SK-N-SH treated with all-trans-retinoic acid at 6 μM for 48 hours (cell line): ENCODE measurements at regions not wholly inside any gene's neighbourhood (a gene's known extent, or its start where the extent isn't known, plus 50 kb on each side); places are given as distances from the start of the nearest gene placed in this dataset.

Experiments
- ISL1 ChIP-seq: fragments of 250-450 bp; sonication (Bioruptor Pico); IDR thresholded peaks from 2 replicates; pipeline ENCODE4 v2.1.2; 2022; ENCODE audit warnings: mild to moderate bottlenecking, moderate library complexity
- PPARA ChIP-seq: fragments of 250-450 bp; sonication (Bioruptor Pico); IDR thresholded peaks from 2 replicates; pipeline ENCODE4 v1.5.0; 2020; ENCODE audit warnings: mild to moderate bottlenecking, borderline replicate concordance
- SNAI2 ChIP-seq: fragments of 250-450 bp; sonication (Bioruptor Pico); IDR thresholded peaks from 2 replicates; pipeline ENCODE4 v1.5.0; 2020; ENCODE audit warnings: mild to moderate bottlenecking, moderate library complexity
- TCF4 ChIP-seq: fragments of 250-450 bp; sonication (Bioruptor Pico); IDR thresholded peaks from 2 replicates; pipeline ENCODE4 v1.8.0; 2021; ENCODE audit warnings: mild to moderate bottlenecking, moderate library complexity, borderline replicate concordance
- TOX ChIP-seq: fragments of 250-450 bp; sonication (Bioruptor Pico); IDR thresholded peaks from 2 replicates; pipeline ENCODE4 v1.8.0; 2021; ENCODE audit warnings: mild to moderate bottlenecking, moderate library complexity, borderline replicate concordance
- ZFP3 ChIP-seq: fragments of 250-450 bp; sonication (Bioruptor Pico); IDR thresholded peaks from 2 replicates; pipeline ENCODE4 v1.5.0; 2020; ENCODE audit warnings: mild to moderate bottlenecking, moderate library complexity
- ZNF8 ChIP-seq: fragments of 450-650 bp; formaldehyde crosslinking; IDR thresholded peaks from 2 replicates; pipeline ENCODE4 v1.5.0; 2020; ENCODE audit warnings: mild to moderate bottlenecking, moderate library complexity
- TF ChIP-seq, protein P1 (sequence below): fragments of 250-450 bp; sonication (Bioruptor Pico); IDR thresholded peaks from 2 replicates; pipeline ENCODE4 v1.8.0; 2021; ENCODE audit warnings: low read depth, mild to moderate bottlenecking, moderate library complexity, borderline replicate concordance
- TF ChIP-seq, protein P2 (sequence below): fragments of 250-450 bp; sonication (Bioruptor Pico); IDR thresholded peaks from 2 replicates; pipeline ENCODE4 v1.8.0; 2020; ENCODE audit warnings: mild to moderate bottlenecking, moderate library complexity, borderline replicate concordance
- TF ChIP-seq, protein P3 (sequence below): fragments of 250-450 bp; sonication (Bioruptor Pico); IDR thresholded peaks from 2 replicates; pipeline ENCODE4 v1.5.1; 2020; ENCODE audit warnings: low read depth, mild to moderate bottlenecking, moderate library complexity

DNA sequence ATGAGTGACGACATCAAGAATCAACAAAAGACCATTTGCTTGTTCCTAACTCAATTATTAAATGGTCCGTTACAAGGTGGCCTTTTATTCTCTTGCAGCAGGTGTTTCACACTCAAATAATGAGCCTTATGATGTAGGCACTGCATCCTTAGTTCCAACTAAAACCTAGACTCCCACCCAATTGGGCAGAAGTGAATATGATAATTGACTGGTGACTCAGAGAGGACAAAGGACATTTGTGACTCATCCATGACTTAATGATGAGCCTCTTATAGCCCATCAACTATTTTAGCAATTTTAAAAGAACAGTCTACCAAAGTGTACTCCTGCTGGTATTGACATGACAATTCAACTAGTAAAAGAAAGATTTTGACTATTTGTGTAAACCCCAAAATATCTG is 1027.8 kb upstream of the PHF14 start:
- TF ChIP-seq, protein P1, sequence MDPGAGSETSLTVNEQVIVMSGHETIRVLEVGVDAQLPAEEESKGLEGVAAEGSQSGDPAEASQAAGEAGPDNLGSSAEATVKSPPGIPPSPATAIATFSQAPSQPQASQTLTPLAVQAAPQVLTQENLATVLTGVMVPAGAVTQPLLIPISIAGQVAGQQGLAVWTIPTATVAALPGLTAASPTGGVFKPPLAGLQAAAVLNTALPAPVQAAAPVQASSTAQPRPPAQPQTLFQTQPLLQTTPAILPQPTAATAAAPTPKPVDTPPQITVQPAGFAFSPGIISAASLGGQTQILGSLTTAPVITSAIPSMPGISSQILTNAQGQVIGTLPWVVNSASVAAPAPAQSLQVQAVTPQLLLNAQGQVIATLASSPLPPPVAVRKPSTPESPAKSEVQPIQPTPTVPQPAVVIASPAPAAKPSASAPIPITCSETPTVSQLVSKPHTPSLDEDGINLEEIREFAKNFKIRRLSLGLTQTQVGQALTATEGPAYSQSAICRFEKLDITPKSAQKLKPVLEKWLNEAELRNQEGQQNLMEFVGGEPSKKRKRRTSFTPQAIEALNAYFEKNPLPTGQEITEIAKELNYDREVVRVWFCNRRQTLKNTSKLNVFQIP (CRISPR knock-in tag): no peak
- TF ChIP-seq, protein P2, sequence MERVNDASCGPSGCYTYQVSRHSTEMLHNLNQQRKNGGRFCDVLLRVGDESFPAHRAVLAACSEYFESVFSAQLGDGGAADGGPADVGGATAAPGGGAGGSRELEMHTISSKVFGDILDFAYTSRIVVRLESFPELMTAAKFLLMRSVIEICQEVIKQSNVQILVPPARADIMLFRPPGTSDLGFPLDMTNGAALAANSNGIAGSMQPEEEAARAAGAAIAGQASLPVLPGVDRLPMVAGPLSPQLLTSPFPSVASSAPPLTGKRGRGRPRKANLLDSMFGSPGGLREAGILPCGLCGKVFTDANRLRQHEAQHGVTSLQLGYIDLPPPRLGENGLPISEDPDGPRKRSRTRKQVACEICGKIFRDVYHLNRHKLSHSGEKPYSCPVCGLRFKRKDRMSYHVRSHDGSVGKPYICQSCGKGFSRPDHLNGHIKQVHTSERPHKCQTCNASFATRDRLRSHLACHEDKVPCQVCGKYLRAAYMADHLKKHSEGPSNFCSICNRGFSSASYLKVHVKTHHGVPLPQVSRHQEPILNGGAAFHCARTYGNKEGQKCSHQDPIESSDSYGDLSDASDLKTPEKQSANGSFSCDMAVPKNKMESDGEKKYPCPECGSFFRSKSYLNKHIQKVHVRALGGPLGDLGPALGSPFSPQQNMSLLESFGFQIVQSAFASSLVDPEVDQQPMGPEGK (CRISPR knock-in tag): no peak
- TF ChIP-seq ZFP3: no peak
- no peak for TF ChIP-seq ISL1 (CRISPR knock-in tag)
- TF ChIP-seq TCF4 (CRISPR knock-in tag): no peak
- TF ChIP-seq SNAI2 (CRISPR knock-in tag): no peak
- no peak for TF ChIP-seq ZNF8 (CRISPR knock-in tag)
- TF ChIP-seq TOX: no peak
- TF ChIP-seq, protein P3, sequence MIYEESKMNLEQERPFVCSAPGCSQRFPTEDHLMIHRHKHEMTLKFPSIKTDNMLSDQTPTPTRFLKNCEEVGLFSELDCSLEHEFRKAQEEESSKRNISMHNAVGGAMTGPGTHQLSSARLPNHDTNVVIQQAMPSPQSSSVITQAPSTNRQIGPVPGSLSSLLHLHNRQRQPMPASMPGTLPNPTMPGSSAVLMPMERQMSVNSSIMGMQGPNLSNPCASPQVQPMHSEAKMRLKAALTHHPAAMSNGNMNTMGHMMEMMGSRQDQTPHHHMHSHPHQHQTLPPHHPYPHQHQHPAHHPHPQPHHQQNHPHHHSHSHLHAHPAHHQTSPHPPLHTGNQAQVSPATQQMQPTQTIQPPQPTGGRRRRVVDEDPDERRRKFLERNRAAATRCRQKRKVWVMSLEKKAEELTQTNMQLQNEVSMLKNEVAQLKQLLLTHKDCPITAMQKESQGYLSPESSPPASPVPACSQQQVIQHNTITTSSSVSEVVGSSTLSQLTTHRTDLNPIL: no peak
- no peak for TF ChIP-seq PPARA (CRISPR knock-in tag)
